ENCODE measurements at regions not wholly inside any gene's neighbourhood (a gene's known extent, or its start where the extent isn't known, plus 50 kb on each side); places are given as distances from the start of the nearest gene placed in this dataset.
A peak's percentile ranks its signal among the peaks of the same experiment; 100 is the strongest.

GRCh38 chr2:181177376-181177775 is 197.0 kb downstream of the UBE2E3 start:
- Histone ChIP-seq H3K4me1 (no peaks in the 10 kb centered on the region), H3K4me3 (no peak overlapping the region), H3K9me3 (no peaks in the 10 kb centered on the region), H3K27me3 (no peaks in the 10 kb centered on the region), H3K36me3 (no peaks in the 10 kb centered on the region), H3K27ac (no peak overlapping the region)
- ATAC-seq (no peak), DNase-seq (no peak)
- TF ChIP-seq CTCF (IDR thresholded peaks at IDR 0.05): no peak
- TF ChIP-seq POLR2A (IDR thresholded peaks at IDR 0.05): no peak
- intact Hi-C loops (cut with DNase I): no loop called here

GRCh38 chr2:181178130-181178529 is 197.7 kb downstream of the UBE2E3 start:
- no peaks in the 10 kb centered on the region for H3K27me3 ChIP-seq
- DNase-seq (no peak), ATAC-seq (no peak)
- no peaks in the 10 kb centered on the region for H3K9me3 ChIP-seq
- no peak overlapping the region for H3K4me3 ChIP-seq
- intact Hi-C loops (cut with DNase I): no loop called here
- TF ChIP-seq CTCF (IDR thresholded peaks at IDR 0.05) (no peak), POLR2A (IDR thresholded peaks at IDR 0.05) (no peak)
- H3K27ac ChIP-seq: no peak overlapping the region
- no peaks in the 10 kb centered on the region for H3K4me1 ChIP-seq
- H3K36me3 ChIP-seq: no peaks in the 10 kb centered on the region

- no peaks in the 10 kb centered on the region for H3K27me3 ChIP-seq
- H3K4me3 ChIP-seq: no peak overlapping the region
- no peaks in the 10 kb centered on the region for H3K9me3 ChIP-seq
- H3K27ac ChIP-seq: no peak overlapping the region
- 31% methylated on average over 2 of the region's 2 CpGs for WGBS (ENCODE audit: insufficient coverage, low coverage, low lambda C conversion rate, missing lambda C conversion rate)
- ATAC-seq: peak in 1 of 4 donors; percentile 54
- TF ChIP-seq CTCF (IDR thresholded peaks at IDR 0.05) (peak in 3 of 4 donors; percentile 15 to 29 (median 25)), POLR2A (IDR thresholded peaks at IDR 0.05) (no peak)
- no peak for DNase-seq
- no peaks in the 10 kb centered on the region for H3K4me1 ChIP-seq
- intact Hi-C loops (cut with DNase I): no loop called here
- no peaks in the 10 kb centered on the region for H3K36me3 ChIP-seq
Observed at GRCh38 chr2:181178823-181179412, 198.5 kb downstream of the UBE2E3 start.

GRCh38 chr2:181183878-181184542 is 203.6 kb downstream of the UBE2E3 start:
- 28% methylated on average over 2 of the region's 4 CpGs for WGBS (ENCODE audit: insufficient coverage, low coverage, low lambda C conversion rate, missing lambda C conversion rate)
- Histone ChIP-seq H3K27ac (no peak overlapping the region), H3K36me3 (no peaks in the 10 kb centered on the region), H3K9me3 (no peaks in the 10 kb centered on the region), H3K27me3 (no peaks in the 10 kb centered on the region), H3K4me3 (no peak overlapping the region), H3K4me1 (no peaks in the 10 kb centered on the region)
- TF ChIP-seq CTCF (IDR thresholded peaks at IDR 0.05) (no peak), POLR2A (IDR thresholded peaks at IDR 0.05) (no peak)
- intact Hi-C loops (cut with DNase I): no loop called here
- peak in 2 of 4 donors; percentile 17 to 28 for ATAC-seq
- no peak for DNase-seq
